WTC11 (cell line): ENCODE measurements at regions not wholly inside any gene's neighbourhood (a gene's known extent, or its start where the extent isn't known, plus 50 kb on each side); places are given as distances from the start of the nearest gene placed in this dataset.

Source experiments
- ATAC-seq: fragments of 200-7000 bp; cut with Tn5 transposase; 2 replicates; pipeline ENCODE4 v1.10.0; 2021; ENCODE audit warnings: mild to moderate bottlenecking, moderate library complexity
- CTCF ChIA-PET: fragments of 300-600 bp; sonication (Branson Sonifier 250); formaldehyde crosslinking; loops from one replicate; lab custom pipeline; 2021; ENCODE audit warnings: antibody characterized with exemption; lab: Charles Lee
- POLR2A ChIA-PET: fragments of 350-600 bp; sonication (Branson Sonifier 250); formaldehyde crosslinking; loops from one replicate; lab custom pipeline; 2021; ENCODE audit warnings: antibody characterized with exemption; lab: Charles Lee
- DNase-seq: peaks from one replicate; pipeline ENCODE4 v3.0.0; 2021; ENCODE audit warnings: low spot score
- H3K27ac Mint-ChIP-seq: 2 replicates; pipeline ENCODE4 v1.8.0; 2021; ENCODE audit warnings: mixed read lengths
- H3K27me3 Mint-ChIP-seq: 2 replicates; pipeline ENCODE4 v1.8.0; 2021; ENCODE audit warnings: low read depth, mild to moderate bottlenecking, moderate library complexity, mixed read lengths
- H3K36me3 Mint-ChIP-seq: 2 replicates; pipeline ENCODE4 v1.8.0; 2021; ENCODE audit warnings: mixed read lengths
- H3K4me1 Mint-ChIP-seq: 2 replicates; pipeline ENCODE4 v1.8.0; 2022; ENCODE audit warnings: mixed read lengths
- H3K4me3 Mint-ChIP-seq: 2 replicates; pipeline ENCODE4 v1.8.0; 2021; ENCODE audit warnings: mild to moderate bottlenecking, moderate library complexity, mixed read lengths
- H3K9me3 Mint-ChIP-seq: 2 replicates; pipeline ENCODE4 v1.8.0; 2021; ENCODE audit warnings: mixed read lengths
- ATF2 ChIP-seq: sonication (generic); formaldehyde crosslinking; IDR thresholded peaks from 2 replicates; pipeline ENCODE4 v1.8.1; 2022; ENCODE audit warnings: low read depth, missing genetic modification reagents, borderline replicate concordance
- ATF3 ChIP-seq: sonication (generic); formaldehyde crosslinking; conservative IDR thresholded peaks from 2 replicates; pipeline ENCODE4 v1.8.1; 2022; ENCODE audit warnings: mild to moderate bottlenecking, missing genetic modification reagents
- ATF6 ChIP-seq: sonication (generic); formaldehyde crosslinking; IDR thresholded peaks from 2 replicates; pipeline ENCODE4 v1.8.1; 2023; ENCODE audit warnings: mild to moderate bottlenecking, missing genetic modification reagents
- E2F4 ChIP-seq: sonication (generic); formaldehyde crosslinking; IDR thresholded peaks from 2 replicates; pipeline ENCODE4 v1.8.1; 2022; ENCODE audit warnings: low read depth, mild to moderate bottlenecking, moderate library complexity, missing genetic modification reagents, borderline replicate concordance
- EMX1 ChIP-seq: fragments of 250-450 bp; sonication (Bioruptor Pico); IDR thresholded peaks from 2 replicates; pipeline ENCODE4 v1.8.0; 2021; ENCODE audit warnings: mild to moderate bottlenecking
- ERG ChIP-seq: fragments of 250-450 bp; sonication (Bioruptor Pico); IDR thresholded peaks from 2 replicates; pipeline ENCODE4 v1.8.0; 2021; ENCODE audit warnings: mild to moderate bottlenecking
- FOXP4 ChIP-seq: sonication (generic); formaldehyde crosslinking; IDR thresholded peaks from 2 replicates; pipeline ENCODE4 v1.8.0; 2022; ENCODE audit warnings: mild to moderate bottlenecking, missing genetic modification reagents
- GRHL2 ChIP-seq: fragments of 250-450 bp; sonication (Bioruptor Pico); IDR thresholded peaks from 2 replicates; pipeline ENCODE4 v1.8.0; 2022; ENCODE audit warnings: mild to moderate bottlenecking, moderate library complexity; ENCODE audit not compliant: insufficient replicate concordance, severe bottlenecking
- GTF2I ChIP-seq: fragments of 250-450 bp; sonication (Bioruptor Pico); conservative IDR thresholded peaks from 2 replicates; pipeline ENCODE4 v1.4.0; 2021; ENCODE audit warnings: mild to moderate bottlenecking
- IRF2 ChIP-seq: sonication (generic); formaldehyde crosslinking; IDR thresholded peaks from 2 replicates; pipeline ENCODE4 v1.8.0; 2022; ENCODE audit warnings: low read depth, missing genetic modification reagents, borderline replicate concordance
- JUN ChIP-seq: sonication (generic); formaldehyde crosslinking; IDR thresholded peaks from 2 replicates; pipeline ENCODE4 v1.8.0; 2023; ENCODE audit warnings: mild to moderate bottlenecking, missing genetic modification reagents
- MXD4 ChIP-seq: fragments of 250-450 bp; sonication (Bioruptor Pico); IDR thresholded peaks from 2 replicates; pipeline ENCODE4 v1.8.0; 2021; ENCODE audit warnings: mild to moderate bottlenecking, moderate library complexity, borderline replicate concordance
- NFE2L1 ChIP-seq: sonication (generic); formaldehyde crosslinking; IDR thresholded peaks from 2 replicates; pipeline ENCODE4 v1.8.1; 2023; ENCODE audit warnings: missing genetic modification reagents
- NR2C2 ChIP-seq: sonication (generic); formaldehyde crosslinking; IDR thresholded peaks from 2 replicates; pipeline ENCODE4 v1.8.0; 2022; ENCODE audit warnings: mild to moderate bottlenecking, missing genetic modification reagents
- NR3C1 ChIP-seq: sonication (generic); formaldehyde crosslinking; conservative IDR thresholded peaks from 2 replicates; pipeline ENCODE4 v1.8.1; 2023; ENCODE audit warnings: low read depth, mild to moderate bottlenecking, missing genetic modification reagents
- SOX15 ChIP-seq: fragments of 250-450 bp; sonication (Bioruptor Pico); IDR thresholded peaks from 2 replicates; pipeline ENCODE4 v1.9.0; 2021; ENCODE audit warnings: mild to moderate bottlenecking
- TCF7 ChIP-seq: sonication (generic); formaldehyde crosslinking; IDR thresholded peaks from 2 replicates; pipeline ENCODE4 v1.8.0; 2022; ENCODE audit warnings: mild to moderate bottlenecking, low read depth, missing genetic modification reagents, moderate library complexity
- TP53 ChIP-seq: sonication (generic); formaldehyde crosslinking; IDR thresholded peaks from 2 replicates; pipeline ENCODE4 v1.8.1; 2023; ENCODE audit warnings: mild to moderate bottlenecking, missing genetic modification reagents
- USF1 ChIP-seq: sonication (generic); formaldehyde crosslinking; IDR thresholded peaks from 2 replicates; pipeline ENCODE4 v1.8.0; 2022; ENCODE audit warnings: mild to moderate bottlenecking, missing genetic modification reagents
- ZBTB43 ChIP-seq: sonication (generic); formaldehyde crosslinking; IDR thresholded peaks from 2 replicates; pipeline ENCODE4 v1.8.1; 2023; ENCODE audit warnings: mild to moderate bottlenecking, missing genetic modification reagents
- ZMAT4 ChIP-seq: fragments of 250-450 bp; sonication (Bioruptor Pico); IDR thresholded peaks from 2 replicates; pipeline ENCODE4 v1.9.0; 2021; ENCODE audit warnings: mild to moderate bottlenecking
- ZNF263 ChIP-seq: sonication (generic); formaldehyde crosslinking; IDR thresholded peaks from 2 replicates; pipeline ENCODE4 v1.8.1; 2022; ENCODE audit warnings: low read depth, mild to moderate bottlenecking, moderate library complexity, missing genetic modification reagents
- ZNF281 ChIP-seq: sonication (generic); formaldehyde crosslinking; IDR thresholded peaks from 2 replicates; pipeline ENCODE4 v1.8.0; 2023; ENCODE audit warnings: mild to moderate bottlenecking, missing genetic modification reagents

GRCh38 chr16:86437348-86437747 is 73.0 kb upstream of the FOXF1 start (continued):
- TF ChIP-seq ZNF281, result no peak
- no peak for TF ChIP-seq NR3C1 (CRISPR knock-in tag)
- no peak for TF ChIP-seq ERG (CRISPR knock-in tag)
- no peak for TF ChIP-seq ATF2
- TF ChIP-seq E2F4 (CRISPR knock-in tag), result no peak
- TF ChIP-seq NR2C2, result no peak
- no peak for TF ChIP-seq USF1 (CRISPR knock-in tag)
- TF ChIP-seq JUN, result no peak
- TF ChIP-seq, all 79 proteins: peak for 0

- Mint-ChIP-seq H3K4me3 (no peak overlapping the region), H3K9me3 (peaks cover 11% of the 10 kb centered on the region; the same call in 1 of the 2 replicates), H3K4me1 (no peaks in the 10 kb centered on the region), H3K27me3 (peaks cover 2% of the 10 kb centered on the region; the same call in 1 of the 2 replicates), H3K27ac (no peak overlapping the region), H3K36me3 (no peaks in the 10 kb centered on the region)
- DNase-seq (no peak), ATAC-seq (no peak)
- CTCF ChIA-PET, result interaction anchor here (0.7 kb wide), 1 partner anchor 102 kb away, joined by 3 read pairs; no protein-coding TSS in a partner anchor
- POLR2A ChIA-PET, result no interaction called here
- TF ChIP-seq SOX15 (CRISPR knock-in tag), result no peak
- no peak for TF ChIP-seq NFE2L1 (CRISPR knock-in tag)
- TF ChIP-seq ZMAT4 (CRISPR knock-in tag), result no peak
- no peak for TF ChIP-seq ZBTB43 (CRISPR knock-in tag)
- no peak for TF ChIP-seq ZNF263
- no peak for TF ChIP-seq IRF2 (CRISPR knock-in tag)
- no peak for TF ChIP-seq FOXP4 (CRISPR knock-in tag)
- no peak for TF ChIP-seq ATF6 (CRISPR knock-in tag)
- no peak for TF ChIP-seq GRHL2 (CRISPR knock-in tag)
- TF ChIP-seq TP53, result no peak
- TF ChIP-seq USF1 (CRISPR knock-in tag), result no peak
- no peak for TF ChIP-seq GTF2I (CRISPR knock-in tag)
- no peak for TF ChIP-seq MXD4
- no peak for TF ChIP-seq EMX1
- TF ChIP-seq ATF3 (CRISPR knock-in tag), result no peak
- TF ChIP-seq TCF7 (CRISPR knock-in tag), result no peak
Observed at GRCh38 chr16:86442703-86443102, 67.6 kb upstream of the FOXF1 start.
